OCI-LY1 (cell line): ENCODE measurements at regions not wholly inside any gene's neighbourhood (a gene's known extent, or its start where the extent isn't known, plus 50 kb on each side); places are given as distances from the start of the nearest gene placed in this dataset.

Experiments
- H2AFZ ChIP-seq: fragments of 200-600 bp; sonication (generic), shearing (Covaris generic); 2 replicates; pipeline ENCODE4 v1.6.0; 2014; ENCODE audit warnings: antibody characterized with exemption, mild to moderate bottlenecking, low read length
- H3F3A ChIP-seq: fragments of 200-600 bp; sonication (generic), shearing (Covaris generic); 2 replicates; pipeline ENCODE4 v1.6.0; 2014; ENCODE audit warnings: mild to moderate bottlenecking, antibody characterized with exemption, low read length, moderate library complexity; ENCODE audit not compliant: insufficient read depth
- H3K27ac ChIP-seq: fragments of 200-600 bp; sonication (generic); 2 replicates; pipeline ENCODE4 v1.5.1; 2014; ENCODE audit warnings: low read length, mixed run types, mild to moderate bottlenecking, low read depth; ENCODE audit not compliant: poor library complexity, severe bottlenecking
- H3K27me3 ChIP-seq: fragments of 200-600 bp; sonication (generic); 2 replicates; pipeline ENCODE4 v1.6.0; 2014; ENCODE audit warnings: antibody characterized with exemption, mild to moderate bottlenecking, low read length, moderate library complexity; ENCODE audit not compliant: insufficient read depth
- H3K36me3 ChIP-seq: fragments of 200-600 bp; sonication (generic); 2 replicates; pipeline ENCODE4 v1.6.1; 2014; ENCODE audit warnings: mild to moderate bottlenecking, antibody characterized with exemption, low read length, moderate library complexity, mixed read lengths; ENCODE audit not compliant: insufficient read depth
- H3K4me1 ChIP-seq: fragments of 200-600 bp; sonication (generic); 2 replicates; pipeline ENCODE4 v1.5.1; 2014; ENCODE audit warnings: mild to moderate bottlenecking, low read length, moderate library complexity; ENCODE audit not compliant: insufficient read depth, severe bottlenecking
- H3K4me2 ChIP-seq: fragments of 200-600 bp; sonication (generic), shearing (Covaris generic); 2 replicates; pipeline ENCODE4 v1.6.1; 2014; ENCODE audit warnings: low read length
- H3K4me3 ChIP-seq: fragments of 200-600 bp; sonication (generic); 2 replicates; pipeline ENCODE4 v1.5.1; 2014; ENCODE audit warnings: low read length, low read depth, mild to moderate bottlenecking, mixed read lengths; ENCODE audit not compliant: poor library complexity, severe bottlenecking
- H3K79me2 ChIP-seq: fragments of 200-600 bp; shearing (Covaris generic); 2 replicates; pipeline ENCODE4 v1.6.1; 2016; ENCODE audit warnings: mixed run types, low read length, mixed read lengths; ENCODE audit not compliant: insufficient read depth
- H3K9ac ChIP-seq: fragments of 200-600 bp; sonication (generic), shearing (Covaris generic); 2 replicates; pipeline ENCODE4 v1.6.1; 2014; ENCODE audit warnings: mild to moderate bottlenecking, low read length, mixed read lengths
- H3K9me2 ChIP-seq: fragments of 200-600 bp; sonication (generic), shearing (Covaris generic); 2 replicates; pipeline ENCODE4 v1.6.1; 2014; ENCODE audit warnings: low read depth, mild to moderate bottlenecking, low read length, mixed read lengths
- H3K9me3 ChIP-seq: fragments of 200-600 bp; shearing (Covaris generic); 2 replicates; pipeline ENCODE4 v1.6.1; 2014; ENCODE audit warnings: low read length, mixed read lengths
- H4K20me1 ChIP-seq: fragments of 200-600 bp; sonication (generic), shearing (Covaris generic); 2 replicates; pipeline ENCODE4 v1.6.0; 2016; ENCODE audit warnings: mild to moderate bottlenecking, low read length; ENCODE audit not compliant: insufficient read depth
- EZH2 ChIP-seq: fragments of 200-600 bp; sonication (generic), shearing (Covaris generic); IDR thresholded peaks from 2 replicates; pipeline ENCODE4 v1.8.0; 2017; ENCODE audit warnings: borderline replicate concordance, mixed run types, mild to moderate bottlenecking, antibody characterized with exemption, low read length, moderate library complexity, mixed read lengths
- TF ChIP-seq, protein P1 (sequence below): fragments of 200-600 bp; sonication (generic), shearing (Covaris generic); IDR thresholded peaks from 2 replicates; pipeline ENCODE4 v1.5.1; 2017; ENCODE audit warnings: mild to moderate bottlenecking, antibody characterized with exemption, low read length, moderate library complexity, mixed read lengths

DNA sequence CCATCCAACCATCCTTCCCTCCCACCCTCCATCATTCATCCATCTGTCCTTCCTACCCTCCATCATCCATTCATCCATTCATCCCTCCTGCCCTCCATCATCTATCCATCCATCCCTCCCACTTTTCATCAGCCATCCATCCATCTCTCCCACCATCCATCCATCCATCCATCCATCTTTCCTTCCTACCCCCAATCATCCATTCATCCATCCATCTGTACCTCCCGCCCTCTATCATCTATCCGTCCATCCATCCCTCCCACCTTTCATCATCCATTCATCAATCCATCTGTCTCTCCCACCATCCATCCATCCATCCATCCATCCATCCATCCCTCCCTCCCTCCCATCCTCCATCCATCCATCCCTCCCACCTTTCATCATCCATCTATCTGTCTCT lies 968.8 kb downstream of the BRD1 start:
- H3K9me2 ChIP-seq = no peaks in the 10 kb centered on the region
- no peak overlapping the region for H2AFZ ChIP-seq
- no peaks in the 10 kb centered on the region for H3K9me3 ChIP-seq
- no peaks in the 10 kb centered on the region for H3F3A ChIP-seq
- no peak overlapping the region for H3K4me2 ChIP-seq
- H3K4me3 ChIP-seq = no peak overlapping the region
- TF ChIP-seq, protein P1, sequence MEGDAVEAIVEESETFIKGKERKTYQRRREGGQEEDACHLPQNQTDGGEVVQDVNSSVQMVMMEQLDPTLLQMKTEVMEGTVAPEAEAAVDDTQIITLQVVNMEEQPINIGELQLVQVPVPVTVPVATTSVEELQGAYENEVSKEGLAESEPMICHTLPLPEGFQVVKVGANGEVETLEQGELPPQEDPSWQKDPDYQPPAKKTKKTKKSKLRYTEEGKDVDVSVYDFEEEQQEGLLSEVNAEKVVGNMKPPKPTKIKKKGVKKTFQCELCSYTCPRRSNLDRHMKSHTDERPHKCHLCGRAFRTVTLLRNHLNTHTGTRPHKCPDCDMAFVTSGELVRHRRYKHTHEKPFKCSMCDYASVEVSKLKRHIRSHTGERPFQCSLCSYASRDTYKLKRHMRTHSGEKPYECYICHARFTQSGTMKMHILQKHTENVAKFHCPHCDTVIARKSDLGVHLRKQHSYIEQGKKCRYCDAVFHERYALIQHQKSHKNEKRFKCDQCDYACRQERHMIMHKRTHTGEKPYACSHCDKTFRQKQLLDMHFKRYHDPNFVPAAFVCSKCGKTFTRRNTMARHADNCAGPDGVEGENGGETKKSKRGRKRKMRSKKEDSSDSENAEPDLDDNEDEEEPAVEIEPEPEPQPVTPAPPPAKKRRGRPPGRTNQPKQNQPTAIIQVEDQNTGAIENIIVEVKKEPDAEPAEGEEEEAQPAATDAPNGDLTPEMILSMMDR = no peak
- TF ChIP-seq EZH2 = no peak
- H4K20me1 ChIP-seq = no peaks in the 10 kb centered on the region
- no peaks in the 10 kb centered on the region for H3K27me3 ChIP-seq
- H3K4me1 ChIP-seq = no peaks in the 10 kb centered on the region
- no peaks in the 10 kb centered on the region for H3K79me2 ChIP-seq
- no peaks in the 10 kb centered on the region for H3K36me3 ChIP-seq
- H3K27ac ChIP-seq = no peak overlapping the region
- no peak overlapping the region for H3K9ac ChIP-seq

DNA sequence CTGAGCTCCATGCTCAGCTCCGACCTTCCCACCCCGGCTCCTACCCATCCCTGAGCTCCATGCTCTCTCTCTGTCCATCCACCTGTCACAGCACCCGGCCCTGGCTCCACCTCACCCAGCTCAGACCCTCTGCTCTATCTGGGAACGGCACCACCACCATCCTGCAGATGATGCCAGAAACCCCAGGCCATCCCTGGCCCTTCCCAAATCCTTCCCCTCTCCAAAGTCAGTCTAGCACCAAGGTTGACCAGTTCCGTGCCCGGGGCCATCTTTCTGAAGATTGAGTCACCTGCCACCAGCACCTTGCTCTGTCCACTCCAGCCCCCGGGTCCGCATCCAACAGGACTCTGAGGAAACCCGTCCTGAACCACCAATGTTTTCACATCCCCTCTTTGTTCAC lies 969.6 kb downstream of the BRD1 start:
- H2AFZ ChIP-seq = no peak overlapping the region
- no peaks in the 10 kb centered on the region for H3K9me2 ChIP-seq
- no peaks in the 10 kb centered on the region for H4K20me1 ChIP-seq
- no peak overlapping the region for H3K9ac ChIP-seq
- no peaks in the 10 kb centered on the region for H3F3A ChIP-seq
- no peak overlapping the region for H3K4me2 ChIP-seq
- TF ChIP-seq EZH2 = no peak
- TF ChIP-seq, protein P1 = no peak
- H3K79me2 ChIP-seq = no peaks in the 10 kb centered on the region
- no peaks in the 10 kb centered on the region for H3K27me3 ChIP-seq
- H3K4me1 ChIP-seq = no peaks in the 10 kb centered on the region
- H3K9me3 ChIP-seq = no peaks in the 10 kb centered on the region
- H3K4me3 ChIP-seq = no peak overlapping the region
- no peak overlapping the region for H3K27ac ChIP-seq
- no peaks in the 10 kb centered on the region for H3K36me3 ChIP-seq

DNA sequence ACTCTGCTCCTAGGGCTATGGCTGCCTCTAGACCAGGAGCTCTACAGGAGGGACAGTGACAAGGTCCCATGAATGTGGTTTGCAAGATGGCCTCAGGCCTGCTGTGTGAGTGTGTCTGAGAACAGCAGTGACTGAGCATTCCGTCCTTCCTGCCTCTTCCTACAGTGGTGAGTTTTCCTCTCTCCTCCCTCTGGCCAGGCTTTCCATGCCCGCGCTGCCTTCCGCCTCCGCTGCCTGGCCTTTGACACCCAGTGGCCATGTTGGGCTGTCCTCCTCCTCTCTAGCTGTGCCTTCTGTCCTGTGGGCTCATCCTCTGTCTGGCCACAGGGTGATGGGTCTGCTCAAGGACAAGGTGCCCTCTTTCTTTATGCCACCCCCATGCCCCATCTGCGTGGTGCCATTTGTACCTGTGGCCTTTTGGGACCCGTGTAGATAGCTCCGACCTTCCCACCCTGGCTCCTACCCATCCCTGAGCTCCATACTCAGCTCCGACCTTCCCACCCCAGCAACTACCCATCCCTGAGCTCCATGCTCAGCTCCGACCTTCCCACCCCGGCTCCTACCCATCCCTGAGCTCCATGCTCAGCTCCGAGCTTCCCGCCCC lies 970.4 kb downstream of the BRD1 start:
- TF ChIP-seq, protein P1 = no peak
- no peak for TF ChIP-seq EZH2
- no peak overlapping the region for H3K9ac ChIP-seq
- H3K9me2 ChIP-seq = no peaks in the 10 kb centered on the region
- no peaks in the 10 kb centered on the region for H3K9me3 ChIP-seq
- no peak overlapping the region for H3K4me3 ChIP-seq
- H3K36me3 ChIP-seq = no peaks in the 10 kb centered on the region
- H3K27ac ChIP-seq = no peak overlapping the region
- H3F3A ChIP-seq = no peaks in the 10 kb centered on the region
- H3K4me1 ChIP-seq = no peaks in the 10 kb centered on the region
- H3K27me3 ChIP-seq = no peaks in the 10 kb centered on the region
- no peaks in the 10 kb centered on the region for H4K20me1 ChIP-seq
- H2AFZ ChIP-seq = no peak overlapping the region
- no peak overlapping the region for H3K4me2 ChIP-seq
- no peaks in the 10 kb centered on the region for H3K79me2 ChIP-seq
